Peyer's patch (tissue), 4 donors: ENCODE measurements at regions not wholly inside any gene's neighbourhood (a gene's known extent, or its start where the extent isn't known, plus 50 kb on each side); places are given as distances from the start of the nearest gene placed in this dataset.

ENCODE experiments used
- CTCF ChIP-seq, 6 experiments: fragments of 450-650 bp in 4 of 6; fragments of 200-600 bp in 2 of 6; sonication (generic) in 1 of 6; IDR thresholded peaks; one replicate each; pipeline ENCODE4 v1.5.1; 2017 to 2019; ENCODE audit warnings: antibody characterized with exemption in 6 of 6, mild to moderate bottlenecking in 3 of 6, moderate library complexity in 1 of 6
- POLR2A ChIP-seq, 2 donors: fragments of 450-650 bp; IDR thresholded peaks; one replicate each; pipeline ENCODE4 v1.5.1; 2017; ENCODE audit warnings: antibody characterized with exemption in 2 of 2, mild to moderate bottlenecking in 2 of 2, moderate library complexity in 2 of 2

GRCh38 chr5:82387819-82388166 lies 109.6 kb upstream of the RPS23 start:
- TF ChIP-seq CTCF (IDR thresholded peaks at IDR 0.05) (no peak), POLR2A (IDR thresholded peaks at IDR 0.05) (no peak)
